Mesothelial cell of epicardium (in vitro differentiated cells): ENCODE measurements at regions not wholly inside any gene's neighbourhood (a gene's known extent, or its start where the extent isn't known, plus 50 kb on each side); places are given as distances from the start of the nearest gene placed in this dataset.

Experiments used
- DNase-seq, 2 experiments: peaks; one replicate each; pipeline ENCODE4 v3.0.0; 2021; ENCODE audit warnings: low spot score in 2 of 2; ENCODE audit not compliant: unreplicated experiment in 2 of 2
- H3K27ac Mint-ChIP-seq: 2 replicates; pipeline ENCODE4 v1.8.0; 2021; ENCODE audit warnings: mixed read lengths
- H3K27me3 Mint-ChIP-seq: 2 replicates; pipeline ENCODE4 v1.8.0; 2021; ENCODE audit warnings: low read depth, mixed read lengths
- H3K36me3 Mint-ChIP-seq: 2 replicates; pipeline ENCODE4 v1.8.0; 2021; ENCODE audit warnings: mixed read lengths
- H3K4me1 Mint-ChIP-seq: 2 replicates; pipeline ENCODE4 v1.8.0; 2021; ENCODE audit warnings: mixed read lengths
- H3K4me3 Mint-ChIP-seq: 2 replicates; pipeline ENCODE4 v1.8.0; 2021; ENCODE audit warnings: mild to moderate bottlenecking, moderate library complexity, mixed read lengths
- H3K9me3 Mint-ChIP-seq: 2 replicates; pipeline ENCODE4 v1.8.0; 2021; ENCODE audit warnings: mixed read lengths
- TF ChIP-seq, protein P1 (sequence below): fragments of 200-600 bp; sonication (generic); IDR thresholded peaks from one replicate; pipeline ENCODE4 v1.5.0; 2021; ENCODE audit warnings: antibody characterized with exemption; ENCODE audit not compliant: unreplicated experiment

DNA sequence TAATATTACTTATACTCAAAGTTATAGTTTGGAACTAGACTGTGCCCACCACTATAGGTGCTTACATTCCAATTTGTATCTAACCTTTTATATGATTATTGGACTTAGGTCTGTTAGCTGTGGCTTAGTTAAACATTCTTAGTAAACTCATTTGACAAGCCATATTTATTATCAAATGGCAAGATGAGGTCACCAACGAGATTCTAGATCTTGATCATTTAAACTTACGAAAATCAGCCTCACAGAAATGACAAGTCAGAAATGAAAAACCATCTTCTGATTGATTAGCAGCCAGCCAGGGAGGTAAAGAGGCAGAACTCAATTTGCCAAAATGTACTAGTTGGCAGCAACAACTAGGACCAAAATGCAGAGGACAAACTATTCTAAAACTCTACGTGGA lies 100.4 kb upstream of the STK17B start:
- Mint-ChIP-seq H3K27ac (no peak overlapping the region), H3K9me3 (no peaks in the 10 kb centered on the region), H3K4me3 (no peak overlapping the region), H3K27me3 (no peaks in the 10 kb centered on the region), H3K4me1 (peaks cover 62% of the 10 kb centered on the region), H3K36me3 (peaks cover 3% of the 10 kb centered on the region)
- DNase-seq = no peak
- TF ChIP-seq, protein P1, sequence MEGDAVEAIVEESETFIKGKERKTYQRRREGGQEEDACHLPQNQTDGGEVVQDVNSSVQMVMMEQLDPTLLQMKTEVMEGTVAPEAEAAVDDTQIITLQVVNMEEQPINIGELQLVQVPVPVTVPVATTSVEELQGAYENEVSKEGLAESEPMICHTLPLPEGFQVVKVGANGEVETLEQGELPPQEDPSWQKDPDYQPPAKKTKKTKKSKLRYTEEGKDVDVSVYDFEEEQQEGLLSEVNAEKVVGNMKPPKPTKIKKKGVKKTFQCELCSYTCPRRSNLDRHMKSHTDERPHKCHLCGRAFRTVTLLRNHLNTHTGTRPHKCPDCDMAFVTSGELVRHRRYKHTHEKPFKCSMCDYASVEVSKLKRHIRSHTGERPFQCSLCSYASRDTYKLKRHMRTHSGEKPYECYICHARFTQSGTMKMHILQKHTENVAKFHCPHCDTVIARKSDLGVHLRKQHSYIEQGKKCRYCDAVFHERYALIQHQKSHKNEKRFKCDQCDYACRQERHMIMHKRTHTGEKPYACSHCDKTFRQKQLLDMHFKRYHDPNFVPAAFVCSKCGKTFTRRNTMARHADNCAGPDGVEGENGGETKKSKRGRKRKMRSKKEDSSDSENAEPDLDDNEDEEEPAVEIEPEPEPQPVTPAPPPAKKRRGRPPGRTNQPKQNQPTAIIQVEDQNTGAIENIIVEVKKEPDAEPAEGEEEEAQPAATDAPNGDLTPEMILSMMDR = no peak

DNA sequence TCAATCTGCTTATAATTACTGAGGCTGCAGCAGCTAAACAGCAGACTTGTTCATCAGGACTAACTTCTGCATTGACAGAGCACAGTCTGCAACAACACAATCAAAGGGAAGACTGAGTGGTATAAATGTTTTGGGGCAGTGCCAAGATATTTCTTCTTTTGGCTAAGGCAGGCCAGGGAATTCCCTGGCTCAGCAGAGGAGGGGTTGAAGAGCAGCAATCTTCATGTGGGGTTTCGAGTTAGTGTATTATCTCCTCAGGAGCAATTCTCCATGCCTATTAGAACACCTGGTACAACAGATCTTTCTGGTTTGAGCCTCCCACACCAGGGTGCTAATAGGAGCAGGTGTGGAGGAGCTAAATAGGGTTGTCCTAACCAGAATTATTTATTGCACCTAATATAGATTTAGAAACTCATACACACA lies 103.0 kb upstream of the STK17B start:
- no peaks in the 10 kb centered on the region for H3K27me3 Mint-ChIP-seq
- TF ChIP-seq, protein P1 = no peak
- H3K4me1 Mint-ChIP-seq = peaks cover 44% of the 10 kb centered on the region
- DNase-seq = peak in 1 of 2 experiments; percentile 44
- H3K4me3 Mint-ChIP-seq = no peak overlapping the region
- peaks cover 15% of the 10 kb centered on the region for H3K36me3 Mint-ChIP-seq
- peaks cover 6% of the 10 kb centered on the region for H3K9me3 Mint-ChIP-seq
- peak overlapping the region; percentile 95 for H3K27ac Mint-ChIP-seq

DNA sequence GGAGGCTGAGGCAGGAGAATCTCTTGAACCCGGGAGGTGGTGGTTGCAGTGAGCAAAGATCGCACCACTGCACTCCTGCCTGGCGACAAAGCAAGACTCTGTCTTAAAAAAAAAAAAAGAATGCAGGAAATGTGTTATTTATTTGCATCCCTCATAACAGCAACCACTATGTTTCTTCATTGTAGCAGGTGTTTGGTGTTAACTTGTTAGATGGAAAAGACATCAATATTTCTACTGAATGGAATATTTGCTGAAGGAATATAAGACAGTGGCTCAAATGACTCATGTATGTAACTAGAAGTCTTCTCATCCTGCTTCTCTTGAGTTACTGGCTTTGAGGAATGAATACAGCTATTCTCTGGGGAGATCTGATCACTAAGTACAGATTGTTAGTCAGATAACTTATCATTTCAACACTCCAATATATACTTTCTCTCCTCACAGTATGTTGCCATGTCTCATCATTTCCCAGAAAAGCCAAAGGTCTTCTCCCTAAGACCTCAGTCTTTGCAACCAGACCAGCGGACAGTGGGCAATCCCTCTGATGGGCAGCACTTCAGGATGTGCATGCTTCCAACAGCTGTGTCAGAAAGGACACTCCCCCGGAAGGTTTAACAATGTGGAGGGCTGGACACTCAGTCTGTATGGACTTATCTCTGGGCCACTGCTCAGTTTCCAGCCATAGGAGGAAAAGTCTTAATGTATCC lies 104.4 kb upstream of the STK17B start:
- Mint-ChIP-seq H3K27ac (peak overlapping the region; percentile 95), H3K9me3 (peaks cover 11% of the 10 kb centered on the region), H3K36me3 (peaks cover 16% of the 10 kb centered on the region), H3K4me1 (peaks cover 43% of the 10 kb centered on the region), H3K27me3 (no peaks in the 10 kb centered on the region), H3K4me3 (no peak overlapping the region)
- TF ChIP-seq, protein P1 = no peak
- no peak for DNase-seq

DNA sequence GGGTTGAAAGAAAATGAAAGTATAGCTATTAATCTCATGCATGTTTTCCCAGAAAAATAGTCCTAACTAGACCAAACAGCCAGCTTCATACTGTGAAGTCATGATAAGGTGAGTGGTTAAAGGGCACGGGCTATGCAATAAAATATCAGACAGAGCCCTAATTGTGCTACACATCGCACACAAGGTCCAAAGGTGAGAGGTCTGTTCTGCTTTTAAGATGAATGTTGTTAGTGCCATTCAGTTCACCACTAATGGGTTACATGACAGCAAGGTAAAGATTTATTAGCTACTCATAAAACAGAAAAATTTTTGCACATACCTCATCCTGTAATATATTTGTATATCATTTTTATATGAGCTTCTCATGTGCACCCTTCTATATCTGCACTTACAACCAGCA lies 105.0 kb upstream of the STK17B start:
- Mint-ChIP-seq H3K27me3 (no peaks in the 10 kb centered on the region), H3K36me3 (peaks cover 16% of the 10 kb centered on the region), H3K27ac (peak overlapping the region; percentile 95), H3K9me3 (peaks cover 11% of the 10 kb centered on the region), H3K4me3 (no peak overlapping the region), H3K4me1 (peaks cover 46% of the 10 kb centered on the region)
- TF ChIP-seq, protein P1 = no peak
- DNase-seq = no peak

DNA sequence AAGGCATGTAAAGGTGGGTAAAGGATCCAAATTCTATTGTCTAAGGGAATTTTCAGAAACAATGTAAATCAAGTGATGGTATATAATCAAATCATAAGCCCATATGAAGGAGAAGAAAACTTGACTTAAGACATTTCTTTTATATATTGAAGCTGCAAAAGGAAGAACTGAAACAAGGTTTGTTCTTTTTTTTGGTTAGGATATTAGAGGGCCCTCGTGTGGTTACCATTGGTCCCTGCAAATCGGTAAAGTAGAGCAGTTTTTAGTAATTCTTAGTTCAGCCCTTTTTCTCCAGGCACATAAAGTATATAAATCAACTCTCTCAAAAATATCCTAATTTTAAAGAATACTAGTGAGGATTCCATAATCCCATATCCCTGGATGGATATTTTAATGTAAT lies 105.6 kb upstream of the STK17B start:
- Mint-ChIP-seq H3K36me3 (peaks cover 16% of the 10 kb centered on the region), H3K9me3 (peaks cover 11% of the 10 kb centered on the region), H3K4me3 (no peak overlapping the region), H3K4me1 (peaks cover 43% of the 10 kb centered on the region), H3K27me3 (no peaks in the 10 kb centered on the region), H3K27ac (peak overlapping the region; percentile 68)
- TF ChIP-seq, protein P1 = peak; percentile 43
- DNase-seq = no peak
